ENCODE measurements at regions not wholly inside any gene's neighbourhood (a gene's known extent, or its start where the extent isn't known, plus 50 kb on each side); places are given as distances from the start of the nearest gene placed in this dataset.

DNA sequence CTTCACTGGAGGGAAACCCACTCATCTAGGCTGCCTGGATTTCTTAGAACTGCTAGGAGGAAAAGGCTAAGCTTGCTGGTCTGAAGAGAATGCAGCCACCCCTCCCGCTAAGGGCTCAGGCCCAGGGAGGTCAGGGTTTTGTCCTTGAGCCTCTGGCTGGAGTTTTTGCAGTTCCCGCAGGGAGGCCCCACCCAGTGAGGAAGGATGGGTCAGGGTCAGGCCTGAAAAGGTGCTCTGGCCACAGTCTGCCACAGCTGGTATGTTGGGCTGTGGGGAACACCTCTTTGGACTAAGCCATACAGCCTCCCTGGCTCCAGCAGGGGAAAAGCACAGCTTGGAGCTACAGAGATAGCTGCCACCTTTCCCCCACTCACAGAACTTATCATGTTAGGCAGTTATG, 71.4 kb upstream of the PAPPA2 start:
- TF ChIP-seq EZH2 (IDR thresholded peaks at IDR 0.05; ENCODE audit: borderline replicate concordance) (no peak), EZH2phosphoT487 (IDR thresholded peaks at IDR 0.05; ENCODE audit: low read depth, severe bottlenecking, unreplicated experiment) (no peak)

Measured in hepatocyte (in vitro differentiated cells).